Common myeloid progenitor, CD34-positive (primary cell): ENCODE measurements at regions not wholly inside any gene's neighbourhood (a gene's known extent, or its start where the extent isn't known, plus 50 kb on each side); places are given as distances from the start of the nearest gene placed in this dataset.

ENCODE experiments used
- CTCF ChIA-PET: fragments of 350-600 bp; sonication (Branson Sonifier 250); formaldehyde crosslinking; loops from one replicate; lab custom pipeline; 2021; ENCODE audit warnings: antibody characterized with exemption; lab: Charles Lee
- POLR2A ChIA-PET: fragments of 350-600 bp; sonication (Branson Sonifier 250); formaldehyde crosslinking; loops from one replicate; lab custom pipeline; 2021; ENCODE audit warnings: antibody characterized with exemption; lab: Charles Lee
- DNase-seq, 3 donors: peaks; one replicate each; pipeline versions ENCODE4 v3.0.0 to v3.0.0-alpha.2; 2013
- H3K27ac ChIP-seq, 2 experiments: 1 replicate in 1 of 2; 2 replicates in 1 of 2; pipeline ENCODE4 v1.7.0; 2013; ENCODE audit warnings: inconsistent platforms in 2 of 2, low read length in 2 of 2, mild to moderate bottlenecking in 2 of 2, low read depth in 1 of 2, moderate library complexity in 1 of 2; ENCODE audit not compliant: severe bottlenecking in 2 of 2, insufficient read depth in 1 of 2, poor library complexity in 1 of 2
- H3K27me3 ChIP-seq, 5 experiments: replicated peaks in 2 of 5; 1 replicate in 3 of 5; 2 replicates in 2 of 5; pipeline versions ENCODE4 v1.6.1 to v1.7.0; 2013; ENCODE audit warnings: low read length in 4 of 5, mild to moderate bottlenecking in 2 of 5, moderate library complexity in 2 of 5, inconsistent platforms in 1 of 5; ENCODE audit not compliant: insufficient read depth in 5 of 5, control insufficient read depth in 4 of 5
- H3K36me3 ChIP-seq, 4 experiments: 1 replicate in 2 of 4; 2 replicates in 2 of 4; pipeline versions ENCODE4 v1.6.1 to v1.7.0; 2013; ENCODE audit warnings: low read length in 3 of 4, control low read depth in 1 of 4, mild to moderate bottlenecking in 1 of 4; ENCODE audit not compliant: control insufficient read depth in 4 of 4, insufficient read depth in 4 of 4
- H3K4me1 ChIP-seq, 4 experiments: 1 replicate in 3 of 4; 2 replicates in 1 of 4; pipeline versions ENCODE4 v1.6.1 to v1.7.1; 2013; ENCODE audit warnings: low read length in 3 of 4, mild to moderate bottlenecking in 3 of 4, control low read depth in 1 of 4, inconsistent platforms in 1 of 4, moderate library complexity in 1 of 4; ENCODE audit not compliant: control insufficient read depth in 4 of 4, insufficient read depth in 4 of 4; ENCODE audit errors: control extremely low read depth in 1 of 4
- H3K4me3 ChIP-seq, 7 experiments: 1 replicate in 4 of 7; 2 replicates in 3 of 7; pipeline versions ENCODE4 v1.5.1 to v1.7.0; 2013; ENCODE audit warnings: mild to moderate bottlenecking in 7 of 7, low read length in 6 of 7, moderate library complexity in 6 of 7, inconsistent platforms in 2 of 7, low read depth in 2 of 7, control low read depth in 1 of 7; ENCODE audit not compliant: insufficient read depth in 4 of 7, control insufficient read depth in 1 of 7; ENCODE audit errors: extremely low read depth in 1 of 7
- H3K9me3 ChIP-seq, 5 experiments: 1 replicate in 4 of 5; 2 replicates in 1 of 5; pipeline versions ENCODE4 v1.6.1 to v1.7.1; 2013; ENCODE audit warnings: low read length in 4 of 5, mild to moderate bottlenecking in 2 of 5, inconsistent platforms in 1 of 5, low read depth in 1 of 5, moderate library complexity in 1 of 5; ENCODE audit not compliant: control insufficient read depth in 4 of 5, insufficient read depth in 2 of 5; ENCODE audit errors: control extremely low read depth in 1 of 5
- WGBS: methylation state at CpG from one replicate; pipeline ENCODE4 v1.1.5; 2013; ENCODE audit not compliant: insufficient coverage; 5-methylcytosine and 5-hydroxymethylcytosine counted together

- Histone ChIP-seq H3K27ac (no peak overlapping the region), H3K4me1 (no peaks in the 10 kb centered on the region), H3K9me3 (no peaks in the 10 kb centered on the region), H3K27me3 (no peaks in the 10 kb centered on the region), H3K4me3 (no peak overlapping the region), H3K36me3 (no peaks in the 10 kb centered on the region)
- ChIA-PET POLR2A (no interaction called here), CTCF (no interaction called here)
- DNase-seq = no peak
- WGBS = 100% methylated on average over 1 of the region's 2 CpGs
Observed at GRCh38 chr13:72412481-72412880, 314.9 kb downstream of the MZT1 start.

DNA sequence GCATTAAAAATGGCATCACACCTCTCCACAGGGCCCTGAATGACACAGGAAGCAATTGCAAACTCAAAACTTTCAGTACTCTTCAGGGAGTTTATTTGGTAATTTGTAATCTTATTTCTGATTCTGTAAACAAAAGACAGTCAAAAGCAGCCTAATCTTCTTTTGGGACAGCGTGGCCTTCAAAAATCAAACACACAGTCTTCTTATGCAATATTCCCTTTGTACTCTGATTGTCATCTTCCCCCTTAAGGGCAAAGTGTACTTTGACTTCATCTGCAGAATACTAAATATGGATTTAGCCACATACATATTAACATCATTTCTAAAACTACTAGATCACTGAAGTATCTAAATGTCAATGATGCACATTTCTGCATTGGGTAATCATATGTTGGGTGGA lies 322.0 kb downstream of the MZT1 start:
- no peaks in the 10 kb centered on the region for H3K9me3 ChIP-seq
- H3K36me3 ChIP-seq = no peaks in the 10 kb centered on the region
- no peaks in the 10 kb centered on the region for H3K4me1 ChIP-seq
- WGBS = no CpG with 5 or more reads among the region's 1 CpG
- no peak overlapping the region for H3K4me3 ChIP-seq
- no peaks in the 10 kb centered on the region for H3K27me3 ChIP-seq
- H3K27ac ChIP-seq = no peak overlapping the region
- ChIA-PET POLR2A (no interaction called here), CTCF (no interaction called here)
- DNase-seq = no peak

GRCh38 chr13:72403396-72404010 lies 323.9 kb downstream of the MZT1 start:
- CTCF ChIA-PET = no interaction called here

GRCh38 chr13:72400856-72401255 lies 326.6 kb downstream of the MZT1 start:
- Histone ChIP-seq H3K27me3 (no peaks in the 10 kb centered on the region), H3K4me3 (no peak overlapping the region), H3K27ac (no peak overlapping the region), H3K9me3 (no peaks in the 10 kb centered on the region), H3K4me1 (no peaks in the 10 kb centered on the region), H3K36me3 (no peaks in the 10 kb centered on the region)
- POLR2A ChIA-PET = no interaction called here
- 100% methylated on average over 1 of the region's 3 CpGs for WGBS
- CTCF ChIA-PET = no interaction called here
- no peak for DNase-seq

More at GRCh38 chr13:72403396-72404010, 323.9 kb downstream of the MZT1 start:
- POLR2A ChIA-PET = no interaction called here
- H3K4me1 ChIP-seq = no peaks in the 10 kb centered on the region
- H3K27me3 ChIP-seq = no peaks in the 10 kb centered on the region
- 93% methylated on average over 3 of the region's 3 CpGs for WGBS
- DNase-seq = no peak
- H3K9me3 ChIP-seq = no peaks in the 10 kb centered on the region
- H3K4me3 ChIP-seq = no peak overlapping the region
- H3K27ac ChIP-seq = no peak overlapping the region
- H3K36me3 ChIP-seq = no peaks in the 10 kb centered on the region

GRCh38 chr13:72399351-72399750 lies 328.1 kb downstream of the MZT1 start:
- CTCF ChIA-PET = interaction anchor here (2.0 kb wide), 1 partner anchor 9 kb away, joined by 6 read pairs; no protein-coding TSS in a partner anchor
- Histone ChIP-seq H3K36me3 (no peaks in the 10 kb centered on the region), H3K27me3 (no peaks in the 10 kb centered on the region), H3K4me1 (no peaks in the 10 kb centered on the region), H3K27ac (no peak overlapping the region), H3K4me3 (no peak overlapping the region), H3K9me3 (no peaks in the 10 kb centered on the region)
- WGBS = 80% methylated on average over 2 of the region's 4 CpGs
- no peak for DNase-seq
- POLR2A ChIA-PET = interaction anchor here (0.6 kb wide), 1 partner anchor 423 kb away, joined by 4 read pairs; no protein-coding TSS in a partner anchor

DNA sequence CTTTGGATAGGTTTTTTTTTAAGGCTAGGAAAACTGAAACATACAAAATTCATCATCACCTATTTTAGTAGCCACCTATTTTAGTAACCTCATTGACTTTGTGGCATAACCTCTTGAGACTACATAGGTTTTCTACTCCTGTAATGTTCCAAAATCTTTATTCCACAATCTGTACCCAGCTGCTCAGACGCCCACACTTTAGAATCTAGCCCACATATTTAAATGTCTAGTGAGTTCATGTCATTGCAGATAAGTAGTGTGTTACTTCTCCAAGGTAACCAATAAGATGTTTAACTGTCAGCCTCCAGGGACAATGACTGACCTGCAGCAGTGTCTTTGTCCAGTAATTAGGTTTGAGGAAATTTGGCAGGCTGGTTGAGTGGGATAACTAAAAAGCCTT lies 330.2 kb downstream of the MZT1 start:
- Histone ChIP-seq H3K4me3 (no peak overlapping the region), H3K4me1 (no peaks in the 10 kb centered on the region), H3K36me3 (no peaks in the 10 kb centered on the region), H3K27ac (no peak overlapping the region), H3K27me3 (no peaks in the 10 kb centered on the region), H3K9me3 (no peaks in the 10 kb centered on the region)
- POLR2A ChIA-PET = no interaction called here
- DNase-seq = no peak
- CTCF ChIA-PET = no interaction called here
- no CpG with 5 or more reads among the region's 1 CpG for WGBS

- H3K4me1 ChIP-seq = no peaks in the 10 kb centered on the region
- no peak overlapping the region for H3K27ac ChIP-seq
- ChIA-PET POLR2A (no interaction called here), CTCF (no interaction called here)
- no peak for DNase-seq
- no peaks in the 10 kb centered on the region for H3K36me3 ChIP-seq
- H3K9me3 ChIP-seq = no peaks in the 10 kb centered on the region
- WGBS = 97% methylated on average over 4 of the region's 4 CpGs
- no peaks in the 10 kb centered on the region for H3K27me3 ChIP-seq
- no peak overlapping the region for H3K4me3 ChIP-seq
Observed at GRCh38 chr13:72390909-72391308, 336.5 kb downstream of the MZT1 start.
